ENCODE measurements at regions not wholly inside any gene's neighbourhood (a gene's known extent, or its start where the extent isn't known, plus 50 kb on each side); places are given as distances from the start of the nearest gene placed in this dataset.
A peak's percentile ranks its signal among the peaks of the same experiment; 100 is the strongest.

- Mint-ChIP-seq H3K9me3 (ENCODE audit: insufficient read depth) (no peaks in the 10 kb centered on the region), H3K4me1 (ENCODE audit: low read depth) (no peaks in the 10 kb centered on the region), H3K36me3 (ENCODE audit: low read depth) (no peaks in the 10 kb centered on the region), H3K27ac (no peak overlapping the region), H3K27me3 (ENCODE audit: low read depth) (peaks cover 2% of the 10 kb centered on the region), H3K4me3 (no peak overlapping the region)
- CTCF ChIA-PET = no interaction called here
- POLR2A ChIA-PET = no interaction called here
- ATAC-seq = no peak
- no peak for DNase-seq
Observed at GRCh38 chr2:137847443-137847842, 116.8 kb upstream of the HNMT start.

DNA sequence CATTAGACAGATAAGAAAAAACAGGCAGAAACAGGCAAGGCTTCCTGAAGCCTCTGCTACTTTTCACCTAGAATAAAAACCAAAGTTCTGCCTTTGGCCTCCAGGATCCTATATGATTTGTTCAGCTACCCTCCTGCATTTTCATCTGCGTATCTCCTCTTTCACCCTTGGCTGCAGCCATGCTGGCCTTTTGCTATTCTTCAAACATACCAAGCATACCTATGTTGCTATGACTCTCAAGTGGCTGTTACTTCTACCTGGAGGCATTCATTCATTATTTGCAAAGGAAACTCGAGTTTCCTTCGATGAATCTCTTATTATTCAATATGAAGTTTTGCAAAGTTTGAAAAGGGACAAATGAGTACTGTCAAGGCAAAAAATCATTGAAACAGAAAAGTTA, 106.4 kb upstream of the HNMT start:
- no peaks in the 10 kb centered on the region for H3K4me1 Mint-ChIP-seq (ENCODE audit: low read depth)
- H3K9me3 Mint-ChIP-seq (ENCODE audit: insufficient read depth) = no peaks in the 10 kb centered on the region
- peaks cover 2% of the 10 kb centered on the region for H3K27me3 Mint-ChIP-seq (ENCODE audit: low read depth)
- ChIA-PET CTCF (no interaction called here), POLR2A (no interaction called here)
- H3K36me3 Mint-ChIP-seq (ENCODE audit: low read depth) = no peaks in the 10 kb centered on the region
- DNase-seq (no peak), ATAC-seq (no peak)
- no peak overlapping the region for H3K4me3 Mint-ChIP-seq
- H3K27ac Mint-ChIP-seq = no peak overlapping the region

DNA sequence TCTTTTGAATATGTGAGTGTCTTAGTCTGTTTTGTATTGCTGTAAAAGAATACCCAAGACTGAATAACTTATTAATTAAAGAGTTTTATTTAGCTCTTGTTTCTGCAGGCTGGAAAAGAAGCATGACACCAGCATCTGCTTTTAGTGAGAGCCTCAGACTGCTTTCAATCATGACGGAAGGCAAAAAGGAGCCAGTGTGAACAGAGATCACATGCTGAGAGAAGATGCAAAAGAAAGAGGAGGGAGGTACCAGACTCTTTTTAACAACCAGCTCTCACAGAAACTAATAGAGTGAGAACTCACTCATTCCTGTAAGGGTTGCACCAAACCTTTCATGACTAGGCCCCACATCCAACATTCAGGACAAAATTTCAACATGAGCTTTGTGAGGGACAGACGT, 101.6 kb upstream of the HNMT start:
- DNase-seq (no peak), ATAC-seq (no peak)
- Mint-ChIP-seq H3K27ac (no peak overlapping the region), H3K27me3 (ENCODE audit: low read depth) (peaks cover 2% of the 10 kb centered on the region), H3K4me1 (ENCODE audit: low read depth) (no peaks in the 10 kb centered on the region), H3K36me3 (ENCODE audit: low read depth) (no peaks in the 10 kb centered on the region), H3K9me3 (ENCODE audit: insufficient read depth) (no peaks in the 10 kb centered on the region), H3K4me3 (no peak overlapping the region)
- ChIA-PET POLR2A (no interaction called here), CTCF (interaction anchor here (0.8 kb wide), 1 partner anchor 964 kb away, joined by 4 read pairs; no protein-coding TSS in a partner anchor)

GRCh38 chr2:137865954-137866540, 98.2 kb upstream of the HNMT start:
- DNase-seq = peak; percentile 49
- no peaks in the 10 kb centered on the region for H3K36me3 Mint-ChIP-seq (ENCODE audit: low read depth)
- no peak overlapping the region for H3K27ac Mint-ChIP-seq
- H3K4me3 Mint-ChIP-seq = no peak overlapping the region
- ChIA-PET POLR2A (no interaction called here), CTCF (interaction anchor here (0.7 to 0.9 kb wide), 5 partner anchors 8 to 964 kb away, joined by 3 to 10 read pairs (median 3); no protein-coding TSS in a partner anchor)
- no peaks in the 10 kb centered on the region for H3K4me1 Mint-ChIP-seq (ENCODE audit: low read depth)
- no peak for ATAC-seq
- H3K9me3 Mint-ChIP-seq (ENCODE audit: insufficient read depth) = no peaks in the 10 kb centered on the region
- no peaks in the 10 kb centered on the region for H3K27me3 Mint-ChIP-seq (ENCODE audit: low read depth)

DNA sequence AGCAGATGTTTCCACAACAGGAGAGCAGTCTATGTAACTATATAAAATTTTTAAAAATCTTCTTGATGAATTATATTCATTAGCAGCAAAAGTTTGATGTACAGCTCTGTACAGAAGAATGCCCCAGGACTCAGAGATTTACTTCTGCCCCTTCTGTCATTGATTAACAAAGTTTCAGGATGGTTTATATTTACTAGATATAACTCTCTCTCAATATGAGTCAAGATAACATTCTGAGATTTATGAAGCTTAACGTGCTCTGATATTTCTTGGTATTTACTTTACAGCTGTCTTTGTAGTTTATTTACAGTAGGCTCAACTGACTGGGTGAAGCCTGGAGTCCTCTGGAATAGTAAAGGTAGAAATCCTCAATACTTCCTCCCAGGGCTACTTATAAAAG, 93.6 kb upstream of the HNMT start:
- no peaks in the 10 kb centered on the region for H3K9me3 Mint-ChIP-seq (ENCODE audit: insufficient read depth)
- ChIA-PET POLR2A (no interaction called here), CTCF (interaction anchor here (1.3 kb wide), 1 partner anchor 957 kb away, joined by 3 read pairs; no protein-coding TSS in a partner anchor)
- no peak overlapping the region for H3K27ac Mint-ChIP-seq
- ATAC-seq (no peak), DNase-seq (no peak)
- peaks cover 6% of the 10 kb centered on the region for H3K27me3 Mint-ChIP-seq (ENCODE audit: low read depth)
- no peak overlapping the region for H3K4me3 Mint-ChIP-seq
- H3K36me3 Mint-ChIP-seq (ENCODE audit: low read depth) = no peaks in the 10 kb centered on the region
- H3K4me1 Mint-ChIP-seq (ENCODE audit: low read depth) = no peaks in the 10 kb centered on the region

- H3K27me3 Mint-ChIP-seq (ENCODE audit: low read depth) = peaks cover 6% of the 10 kb centered on the region
- ATAC-seq (no peak), DNase-seq (no peak)
- no peak overlapping the region for H3K4me3 Mint-ChIP-seq
- no peaks in the 10 kb centered on the region for H3K9me3 Mint-ChIP-seq (ENCODE audit: insufficient read depth)
- ChIA-PET CTCF (no interaction called here), POLR2A (no interaction called here)
- H3K4me1 Mint-ChIP-seq (ENCODE audit: low read depth) = no peaks in the 10 kb centered on the region
- H3K36me3 Mint-ChIP-seq (ENCODE audit: low read depth) = no peaks in the 10 kb centered on the region
- H3K27ac Mint-ChIP-seq = no peak overlapping the region
Observed at GRCh38 chr2:137872577-137872976, 91.7 kb upstream of the HNMT start.

DNA sequence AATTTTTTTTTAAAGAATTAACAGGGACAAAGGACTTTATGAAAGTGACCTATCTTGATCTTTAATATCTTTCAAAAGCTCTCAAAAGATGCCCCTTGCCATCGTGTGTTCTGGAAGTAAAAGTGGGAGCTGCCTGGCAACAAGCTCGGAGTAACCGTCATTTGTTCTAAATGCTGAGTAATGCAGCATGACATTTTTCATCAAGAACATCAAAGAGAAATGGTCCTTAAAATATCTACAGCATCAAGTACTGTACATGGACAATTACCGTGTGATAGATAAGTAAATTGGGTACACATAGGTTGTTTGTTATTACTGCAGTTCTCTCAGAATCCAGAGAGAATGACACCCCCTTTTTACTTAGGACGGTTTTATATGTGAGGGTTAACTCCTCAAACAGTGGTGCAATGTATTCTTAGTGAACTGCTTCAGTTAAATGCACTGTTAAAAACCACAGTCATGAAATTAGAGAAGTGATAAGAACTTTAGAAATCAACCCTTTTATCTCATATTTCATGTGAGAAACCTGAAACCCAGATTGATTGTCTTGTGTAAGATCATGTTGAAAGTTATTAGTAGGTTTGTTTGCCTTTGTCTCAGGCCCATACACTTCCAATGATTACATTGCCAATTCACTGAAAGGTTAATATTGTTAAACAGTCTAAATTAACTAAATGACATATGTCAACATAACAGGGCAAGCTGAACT, 90.6 kb upstream of the HNMT start:
- ATAC-seq = no peak
- H3K27me3 Mint-ChIP-seq (ENCODE audit: low read depth) = peaks cover 6% of the 10 kb centered on the region
- no peak overlapping the region for H3K27ac Mint-ChIP-seq
- ChIA-PET POLR2A (no interaction called here), CTCF (interaction anchor here (0.8 kb wide), 1 partner anchor 8 kb away, joined by 3 read pairs; no protein-coding TSS in a partner anchor)
- no peak overlapping the region for H3K4me3 Mint-ChIP-seq
- no peaks in the 10 kb centered on the region for H3K4me1 Mint-ChIP-seq (ENCODE audit: low read depth)
- H3K9me3 Mint-ChIP-seq (ENCODE audit: insufficient read depth) = no peaks in the 10 kb centered on the region
- no peaks in the 10 kb centered on the region for H3K36me3 Mint-ChIP-seq (ENCODE audit: low read depth)
- DNase-seq = no peak

GRCh38 chr2:137879121-137879520, 85.2 kb upstream of the HNMT start:
- DNase-seq (no peak), ATAC-seq (no peak)
- CTCF ChIA-PET = no interaction called here
- H3K4me3 Mint-ChIP-seq = no peak overlapping the region
- H3K4me1 Mint-ChIP-seq (ENCODE audit: low read depth) = no peaks in the 10 kb centered on the region
- H3K27ac Mint-ChIP-seq = no peak overlapping the region
- peaks cover 5% of the 10 kb centered on the region for H3K27me3 Mint-ChIP-seq (ENCODE audit: low read depth)
- no peaks in the 10 kb centered on the region for H3K36me3 Mint-ChIP-seq (ENCODE audit: low read depth)
- H3K9me3 Mint-ChIP-seq (ENCODE audit: insufficient read depth) = no peaks in the 10 kb centered on the region
- POLR2A ChIA-PET = no interaction called here

DNA sequence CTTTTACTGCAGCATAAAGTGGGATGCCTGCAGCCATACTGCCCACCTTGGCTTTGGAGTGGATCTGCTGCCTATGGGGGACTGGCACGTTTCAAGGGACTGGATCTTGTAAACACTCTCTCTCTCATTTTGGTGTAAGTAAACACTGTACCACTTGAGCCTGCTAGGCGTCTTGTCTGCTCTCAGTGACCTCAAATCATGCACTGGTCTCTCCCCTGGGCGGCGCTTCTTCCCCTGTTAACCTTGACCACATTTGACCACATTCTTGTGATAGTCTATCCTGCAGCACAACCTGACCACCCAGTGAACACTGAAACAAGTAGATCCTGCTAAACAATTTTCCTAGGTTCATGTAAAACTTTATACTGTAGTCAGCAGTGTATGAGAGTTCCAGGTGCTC, 82.6 kb upstream of the HNMT start:
- Mint-ChIP-seq H3K4me1 (ENCODE audit: low read depth) (no peaks in the 10 kb centered on the region), H3K36me3 (ENCODE audit: low read depth) (no peaks in the 10 kb centered on the region), H3K9me3 (ENCODE audit: insufficient read depth) (no peaks in the 10 kb centered on the region), H3K27ac (no peak overlapping the region), H3K27me3 (ENCODE audit: low read depth) (no peaks in the 10 kb centered on the region), H3K4me3 (no peak overlapping the region)
- DNase-seq (no peak), ATAC-seq (no peak)
- POLR2A ChIA-PET = no interaction called here
- CTCF ChIA-PET = no interaction called here

DNA sequence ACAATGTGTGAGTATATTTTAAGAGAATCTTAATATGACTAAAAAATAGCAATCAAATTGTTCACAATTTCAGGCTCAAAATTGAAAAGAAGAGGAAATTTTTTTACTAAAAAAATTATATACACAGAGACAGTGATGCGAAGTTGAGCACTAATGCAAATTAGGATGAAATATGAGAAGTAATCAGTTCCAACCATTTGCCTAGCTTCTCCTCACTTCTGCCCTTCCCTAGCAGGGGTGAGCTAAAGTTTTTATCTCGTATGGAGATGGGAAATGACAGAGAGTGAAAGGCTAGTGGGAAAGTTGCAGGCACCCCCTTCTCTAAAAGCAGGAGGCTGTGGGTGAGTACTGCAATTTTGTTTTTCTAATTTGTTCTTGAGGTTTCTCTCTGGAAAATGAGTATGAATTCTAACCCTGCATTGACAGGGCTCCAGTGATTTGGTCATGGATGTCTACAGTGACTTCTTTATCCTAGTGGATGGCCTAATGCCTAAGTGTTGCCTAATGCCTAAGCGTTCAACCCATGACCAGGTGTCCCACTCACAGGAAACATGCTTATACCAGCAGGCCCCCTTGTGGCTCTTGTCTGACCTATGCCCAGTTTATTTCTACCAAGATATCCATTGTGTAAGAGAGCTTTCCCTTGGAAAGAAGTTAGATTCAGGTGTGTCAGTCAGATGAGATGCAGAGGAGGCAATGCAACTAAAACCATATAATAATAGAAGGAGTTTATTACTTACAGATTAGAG, 78.0 kb upstream of the HNMT start:
- DNase-seq = no peak
- Mint-ChIP-seq H3K4me1 (ENCODE audit: low read depth) (no peaks in the 10 kb centered on the region), H3K36me3 (ENCODE audit: low read depth) (no peaks in the 10 kb centered on the region), H3K27ac (no peak overlapping the region), H3K9me3 (ENCODE audit: insufficient read depth) (no peaks in the 10 kb centered on the region), H3K4me3 (no peak overlapping the region), H3K27me3 (ENCODE audit: low read depth) (no peaks in the 10 kb centered on the region)
- no peak for ATAC-seq
- CTCF ChIA-PET = no interaction called here
- POLR2A ChIA-PET = no interaction called here

- no peak overlapping the region for H3K4me3 Mint-ChIP-seq
- ATAC-seq (no peak), DNase-seq (no peak)
- H3K27ac Mint-ChIP-seq = no peak overlapping the region
- no peaks in the 10 kb centered on the region for H3K36me3 Mint-ChIP-seq (ENCODE audit: low read depth)
- CTCF ChIA-PET = no interaction called here
- no peaks in the 10 kb centered on the region for H3K27me3 Mint-ChIP-seq (ENCODE audit: low read depth)
- POLR2A ChIA-PET = no interaction called here
- H3K4me1 Mint-ChIP-seq (ENCODE audit: low read depth) = no peaks in the 10 kb centered on the region
- no peaks in the 10 kb centered on the region for H3K9me3 Mint-ChIP-seq (ENCODE audit: insufficient read depth)
Observed at GRCh38 chr2:137888845-137889244, 75.4 kb upstream of the HNMT start.

DNA sequence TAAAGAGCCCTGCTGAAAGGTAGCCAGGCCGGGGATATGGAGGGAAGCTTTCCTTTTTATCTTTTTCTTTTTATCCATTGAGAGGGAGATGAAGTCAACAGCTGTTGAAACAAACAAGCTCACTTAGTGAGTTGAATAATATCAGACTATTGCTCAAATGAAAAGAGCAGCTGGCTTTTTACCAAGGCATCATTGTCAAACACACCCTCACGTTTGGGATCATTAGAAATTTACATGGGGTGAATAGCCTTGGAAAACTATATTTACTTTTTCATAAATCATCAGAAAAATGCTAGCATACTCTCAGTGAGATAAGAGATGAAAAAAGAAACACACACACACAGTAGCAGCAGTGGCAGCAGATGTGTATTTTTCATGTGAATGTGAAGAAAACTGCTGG, 71.5 kb upstream of the HNMT start:
- no peak overlapping the region for H3K4me3 Mint-ChIP-seq
- CTCF ChIA-PET = no interaction called here

More for the DNA sequence above, 71.5 kb upstream of the HNMT start:
- Mint-ChIP-seq H3K27ac (no peak overlapping the region), H3K36me3 (ENCODE audit: low read depth) (no peaks in the 10 kb centered on the region), H3K4me1 (ENCODE audit: low read depth) (no peaks in the 10 kb centered on the region), H3K27me3 (ENCODE audit: low read depth) (no peaks in the 10 kb centered on the region), H3K9me3 (ENCODE audit: insufficient read depth) (no peaks in the 10 kb centered on the region)
- POLR2A ChIA-PET = no interaction called here
- no peak for ATAC-seq
- no peak for DNase-seq

All from activated CD8-positive, alpha-beta T cell treated with anti-CD3 and anti-CD28 coated beads, Interleukin-2, amount 10 ng/mL, durations not matched to agents 7 days and 5 days (primary cell).